ENCODE measurements at regions not wholly inside any gene's neighbourhood (a gene's known extent, or its start where the extent isn't known, plus 50 kb on each side); places are given as distances from the start of the nearest gene placed in this dataset.

DNA sequence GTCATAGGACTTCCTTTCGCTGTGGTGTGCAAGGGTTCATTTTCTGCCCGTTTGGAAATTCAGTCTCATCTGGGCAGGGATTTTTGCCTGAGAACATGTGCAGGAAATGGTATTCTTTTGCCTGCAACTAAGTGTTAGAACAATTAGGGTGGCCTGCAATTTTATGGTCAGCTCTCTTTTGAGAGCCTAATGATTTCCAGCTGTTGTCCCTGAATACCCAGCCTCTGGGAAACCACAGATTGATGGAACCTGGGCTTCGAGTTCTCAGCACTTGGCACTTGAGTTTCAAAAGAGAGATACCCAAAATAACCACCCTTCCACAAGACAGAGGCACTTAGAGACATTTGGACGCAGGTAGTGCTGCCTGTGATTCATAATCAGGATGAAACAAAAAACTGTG lies 217.2 kb upstream of the FOXA2 start:
- in situ Hi-C loops (cut with HindIII; ENCODE audit: low sequenced_read_pairs), result no loop called here
- no peak for DNase-seq (ENCODE audit: low read depth, low spot score)
- H3K4me3 ChIP-seq (ENCODE audit: low read depth, low read length), result no peak overlapping the region
- no peak for TF ChIP-seq CTCF (IDR thresholded peaks at IDR 0.05; ENCODE audit: low read depth, low read length)

GRCh38 chr20:22802296-22802695 lies 217.9 kb upstream of the FOXA2 start:
- TF ChIP-seq CTCF (IDR thresholded peaks at IDR 0.05; ENCODE audit: low read depth, low read length), result no peak
- DNase-seq (ENCODE audit: low read depth, low spot score), result no peak
- no peak overlapping the region for H3K4me3 ChIP-seq (ENCODE audit: low read depth, low read length)
- in situ Hi-C loops (cut with HindIII; ENCODE audit: low sequenced_read_pairs), result no loop called here

DNA sequence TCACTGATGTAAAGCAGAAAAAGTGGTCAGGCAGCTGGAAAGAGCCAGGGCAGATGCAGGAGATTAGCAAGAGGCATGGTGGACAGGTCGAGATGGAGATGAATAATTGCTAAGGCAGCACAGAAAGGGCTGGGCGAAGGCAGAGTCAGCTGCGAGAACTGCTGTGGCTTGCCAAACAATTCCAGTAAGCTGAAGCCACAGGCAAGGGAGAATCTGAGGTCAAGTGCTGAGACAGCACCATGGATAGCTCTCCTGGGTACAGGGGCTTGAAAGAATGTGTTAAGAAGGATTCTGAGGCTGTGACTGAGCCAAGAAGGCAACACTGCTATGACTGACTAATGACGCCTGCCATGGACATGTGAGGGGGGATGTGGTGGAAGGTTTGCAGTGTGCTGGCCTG lies 220.8 kb upstream of the FOXA2 start:
- in situ Hi-C loops (cut with HindIII; ENCODE audit: low sequenced_read_pairs), result no loop called here
- peak; percentile 63 for DNase-seq (ENCODE audit: low read depth, low spot score)
- no peak overlapping the region for H3K4me3 ChIP-seq (ENCODE audit: low read depth, low read length)
- no peak for TF ChIP-seq CTCF (IDR thresholded peaks at IDR 0.05; ENCODE audit: low read depth, low read length)

GRCh38 chr20:22805996-22806395 lies 221.6 kb upstream of the FOXA2 start:
- DNase-seq (ENCODE audit: low read depth, low spot score), result no peak
- TF ChIP-seq CTCF (IDR thresholded peaks at IDR 0.05; ENCODE audit: low read depth, low read length), result no peak
- H3K4me3 ChIP-seq (ENCODE audit: low read depth, low read length), result no peak overlapping the region
- in situ Hi-C loops (cut with HindIII; ENCODE audit: low sequenced_read_pairs), result no loop called here

DNA sequence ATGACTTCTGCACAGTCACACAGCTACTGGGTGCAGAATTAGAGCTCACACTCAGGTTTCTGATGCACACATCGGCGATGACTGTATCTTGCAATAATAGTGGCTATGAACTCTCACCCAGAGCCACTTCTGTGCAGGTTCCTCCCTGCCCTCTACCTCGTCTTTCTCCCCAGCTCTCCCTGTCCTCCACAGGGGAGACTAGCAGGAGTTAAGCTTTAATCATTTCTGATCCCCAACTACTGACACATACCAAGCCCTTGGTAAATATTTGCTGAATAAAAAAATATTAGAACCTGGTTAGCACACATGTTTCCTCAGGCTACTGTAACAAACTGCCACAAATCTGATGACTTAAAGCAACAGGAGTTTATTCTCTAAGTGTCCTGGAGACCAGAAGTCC lies 222.7 kb upstream of the FOXA2 start:
- in situ Hi-C loops (cut with HindIII; ENCODE audit: low sequenced_read_pairs), result no loop called here
- no peak overlapping the region for H3K4me3 ChIP-seq (ENCODE audit: low read depth, low read length)
- no peak for TF ChIP-seq CTCF (IDR thresholded peaks at IDR 0.05; ENCODE audit: low read depth, low read length)
- no peak for DNase-seq (ENCODE audit: low read depth, low spot score)

DNA sequence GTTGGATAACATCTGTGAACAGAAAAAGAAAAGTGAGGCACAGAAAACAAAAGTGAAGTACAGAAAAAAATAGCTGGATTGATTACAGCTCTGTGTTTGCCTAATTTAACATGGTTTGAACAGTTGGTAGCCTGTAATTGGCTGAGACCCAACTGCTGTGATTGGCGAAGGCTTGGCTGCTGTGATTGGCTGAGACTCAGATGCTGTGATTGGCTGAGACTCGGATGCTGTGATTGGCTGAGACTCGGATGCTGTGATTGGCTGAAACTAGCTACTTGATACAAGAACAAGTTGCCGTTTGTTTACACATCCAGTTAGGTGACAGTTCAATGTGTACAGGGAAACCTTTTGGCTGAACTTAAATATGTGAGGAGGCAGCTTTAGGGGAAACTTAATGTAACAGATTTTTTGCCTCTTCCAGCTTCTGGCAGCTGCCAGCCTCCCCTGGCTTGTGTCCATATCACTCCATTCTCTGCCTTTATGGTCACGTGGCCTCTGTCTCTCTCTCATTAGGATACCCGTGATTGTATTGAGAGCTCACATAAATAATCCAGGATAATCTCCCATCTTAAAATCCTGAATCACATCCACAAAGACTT lies 223.4 kb upstream of the FOXA2 start:
- no peak for DNase-seq (ENCODE audit: low read depth, low spot score)
- in situ Hi-C loops (cut with HindIII; ENCODE audit: low sequenced_read_pairs), result no loop called here
- H3K4me3 ChIP-seq (ENCODE audit: low read depth, low read length), result no peak overlapping the region
- TF ChIP-seq CTCF (IDR thresholded peaks at IDR 0.05; ENCODE audit: low read depth, low read length), result no peak

GRCh38 chr20:22808628-22809027 lies 224.3 kb upstream of the FOXA2 start:
- no peak for DNase-seq (ENCODE audit: low read depth, low spot score)
- TF ChIP-seq CTCF (IDR thresholded peaks at IDR 0.05; ENCODE audit: low read depth, low read length), result no peak
- in situ Hi-C loops (cut with HindIII; ENCODE audit: low sequenced_read_pairs), result no loop called here
- no peak overlapping the region for H3K4me3 ChIP-seq (ENCODE audit: low read depth, low read length)

Measured in astrocyte of the spinal cord (primary cell).